RPMI7951 (cell line): ENCODE measurements at regions not wholly inside any gene's neighbourhood (a gene's known extent, or its start where the extent isn't known, plus 50 kb on each side); places are given as distances from the start of the nearest gene placed in this dataset.
"Not testable (repeated sequence)": the region's sequence is repeated elsewhere in the genome, so short reads cannot be mapped to it uniquely, and the experiment has no call there.

Experiments
- DNase-seq: peaks from one replicate; pipeline ENCODE4 v3.0.0-alpha.2; 2012; ENCODE audit warnings: low read depth

- no peak for DNase-seq
Observed at GRCh38 chr20:50328222-50328979, 137.8 kb downstream of the CEBPB start.

- no peak for DNase-seq
Observed at GRCh38 chr20:50328996-50329898, 138.6 kb downstream of the CEBPB start.

- no peak for DNase-seq
Observed at GRCh38 chr20:50329981-50330503, 139.4 kb downstream of the CEBPB start.

- DNase-seq: peak; percentile 63
Observed at GRCh38 chr20:50330504-50331313, 140.1 kb downstream of the CEBPB start.

- DNase-seq: no peak
Observed at GRCh38 chr20:50331469-50332363, 141.1 kb downstream of the CEBPB start.

GRCh38 chr20:50332491-50332980 lies 141.9 kb downstream of the CEBPB start:
- DNase-seq: no peak

- DNase-seq: no peak
Observed at GRCh38 chr20:50333131-50333670, 142.6 kb downstream of the CEBPB start.

GRCh38 chr20:50333812-50334211 lies 143.2 kb downstream of the CEBPB start:
- DNase-seq: peak; percentile 88

GRCh38 chr20:50334512-50334911 lies 143.9 kb downstream of the CEBPB start:
- DNase-seq: not testable (repeated sequence)

- peak; percentile 31 for DNase-seq
Observed at GRCh38 chr20:50335105-50335504, 144.5 kb downstream of the CEBPB start.

GRCh38 chr20:50335866-50336265 lies 145.2 kb downstream of the CEBPB start:
- DNase-seq: no peak

GRCh38 chr20:50336661-50337060 lies 146.0 kb downstream of the CEBPB start:
- no peak for DNase-seq

GRCh38 chr20:50337521-50338466 lies 147.2 kb downstream of the CEBPB start:
- DNase-seq: no peak

GRCh38 chr20:50338479-50339391 lies 148.1 kb downstream of the CEBPB start:
- peak; percentile 85 for DNase-seq

GRCh38 chr20:50339466-50339901 lies 148.9 kb downstream of the CEBPB start:
- peak; percentile 79 for DNase-seq

- no peak for DNase-seq
Observed at GRCh38 chr20:50340541-50340940, 149.9 kb downstream of the CEBPB start.

- no peak for DNase-seq
Observed at GRCh38 chr20:50341050-50341449, 150.4 kb downstream of the CEBPB start.
